PC-9 (cell line): ENCODE measurements at regions not wholly inside any gene's neighbourhood (a gene's known extent, or its start where the extent isn't known, plus 50 kb on each side); places are given as distances from the start of the nearest gene placed in this dataset.

Experiments used
- BruUV-seq: library from RNA; stranded (reverse); fragments of 400-500 nt; replicated peaks from 2 replicates; lab custom pipeline; 2021; lab: Mats Ljungman, UMichigan
- CTCF ChIA-PET: fragments of 300-600 bp; sonication (Branson Sonifier 250); formaldehyde crosslinking; loops from one replicate; lab custom pipeline; 2022; ENCODE audit warnings: antibody characterized with exemption; lab: Charles Lee
- POLR2A ChIA-PET: fragments of 300-600 bp; sonication (Branson Sonifier 250); formaldehyde crosslinking; loops from one replicate; lab custom pipeline; 2022; ENCODE audit warnings: antibody characterized with exemption; ENCODE audit not compliant: unreplicated experiment; lab: Charles Lee
- DNase-seq, 2 experiments: peaks; one replicate each; pipeline versions ENCODE4 v3.0.0 to v3.0.0-alpha.2; 2015 to 2022; ENCODE audit warnings: mixed read lengths in 1 of 2
- H2AFZ ChIP-seq: fragments of 200-600 bp; sonication (generic); 2 replicates; pipeline ENCODE4 v1.8.1; 2017; ENCODE audit warnings: antibody characterized with exemption
- H3F3A ChIP-seq: fragments of 200-600 bp; sonication (generic); 2 replicates; pipeline ENCODE4 v1.8.1; 2017; ENCODE audit warnings: antibody characterized with exemption, mild to moderate bottlenecking, low read depth; ENCODE audit not compliant: insufficient read depth
- H3K27ac ChIP-seq: fragments of 200-600 bp; sonication (generic); 2 replicates; pipeline ENCODE4 v1.6.1; 2016; ENCODE audit warnings: mixed run types
- H3K27me3 ChIP-seq: fragments of 200-600 bp; sonication (generic); 2 replicates; pipeline ENCODE4 v1.6.1; 2016; ENCODE audit warnings: low read depth, mixed run types; ENCODE audit not compliant: insufficient read depth
- H3K36me3 ChIP-seq: fragments of 200-600 bp; sonication (generic); 2 replicates; pipeline ENCODE4 v1.6.1; 2016; ENCODE audit warnings: low read depth, mixed run types
- H3K4me1 ChIP-seq: fragments of 200-600 bp; sonication (generic); replicated peaks from 2 replicates; pipeline ENCODE4 v1.6.1; 2016; ENCODE audit warnings: mixed run types; ENCODE audit not compliant: insufficient read depth
- H3K4me2 ChIP-seq: fragments of 200-600 bp; sonication (generic); 2 replicates; pipeline ENCODE4 v1.6.1; 2017; ENCODE audit warnings: mixed run types
- H3K4me3 ChIP-seq: fragments of 200-600 bp; sonication (generic); 2 replicates; pipeline ENCODE4 v1.6.1; 2016; ENCODE audit warnings: mixed run types
- H3K79me2 ChIP-seq: fragments of 200-600 bp; sonication (generic); 2 replicates; pipeline ENCODE4 v1.6.1; 2017; ENCODE audit warnings: low read depth, mixed run types
- H3K9me2 ChIP-seq: fragments of 200-600 bp; sonication (generic); 2 replicates; pipeline ENCODE4 v1.8.1; 2017; ENCODE audit warnings: mild to moderate bottlenecking; ENCODE audit not compliant: insufficient read depth
- H3K9me3 ChIP-seq: fragments of 200-600 bp; sonication (generic); 2 replicates; pipeline ENCODE4 v1.8.1; 2016; ENCODE audit warnings: low read depth; ENCODE audit not compliant: insufficient read depth
- H4K20me1 ChIP-seq: fragments of 200-600 bp; sonication (generic); 2 replicates; pipeline ENCODE4 v1.8.1; 2017; ENCODE audit not compliant: insufficient read depth
- EZH2 ChIP-seq: fragments of 200-600 bp; sonication (generic); IDR thresholded peaks from 2 replicates; pipeline ENCODE4 v1.8.0; 2017; ENCODE audit warnings: antibody characterized with exemption, low read depth
- intact Hi-C: fragments of 100-400 bp; cut with micrococcal nuclease; formaldehyde crosslinking; loops from one replicate; pipeline ENCODE4 v1.10.0; 2022; ENCODE audit not compliant: unreplicated experiment
- TF ChIP-seq, protein P1 (sequence below): fragments of 200-600 bp; sonication (generic); conservative IDR thresholded peaks from 2 replicates; pipeline ENCODE4 v1.6.1; 2017; ENCODE audit warnings: mixed run types, antibody characterized with exemption, mild to moderate bottlenecking, moderate library complexity

GRCh38 chr1:168875831-168876230 is 146.8 kb upstream of the DPT start:
- DNase-seq, result no peak
- CTCF ChIA-PET, result no interaction called here
- H4K20me1 ChIP-seq, result no peaks in the 10 kb centered on the region
- H3K36me3 ChIP-seq, result no peaks in the 10 kb centered on the region
- peaks cover 17% of the 10 kb centered on the region for H3F3A ChIP-seq
- TF ChIP-seq, protein P1, sequence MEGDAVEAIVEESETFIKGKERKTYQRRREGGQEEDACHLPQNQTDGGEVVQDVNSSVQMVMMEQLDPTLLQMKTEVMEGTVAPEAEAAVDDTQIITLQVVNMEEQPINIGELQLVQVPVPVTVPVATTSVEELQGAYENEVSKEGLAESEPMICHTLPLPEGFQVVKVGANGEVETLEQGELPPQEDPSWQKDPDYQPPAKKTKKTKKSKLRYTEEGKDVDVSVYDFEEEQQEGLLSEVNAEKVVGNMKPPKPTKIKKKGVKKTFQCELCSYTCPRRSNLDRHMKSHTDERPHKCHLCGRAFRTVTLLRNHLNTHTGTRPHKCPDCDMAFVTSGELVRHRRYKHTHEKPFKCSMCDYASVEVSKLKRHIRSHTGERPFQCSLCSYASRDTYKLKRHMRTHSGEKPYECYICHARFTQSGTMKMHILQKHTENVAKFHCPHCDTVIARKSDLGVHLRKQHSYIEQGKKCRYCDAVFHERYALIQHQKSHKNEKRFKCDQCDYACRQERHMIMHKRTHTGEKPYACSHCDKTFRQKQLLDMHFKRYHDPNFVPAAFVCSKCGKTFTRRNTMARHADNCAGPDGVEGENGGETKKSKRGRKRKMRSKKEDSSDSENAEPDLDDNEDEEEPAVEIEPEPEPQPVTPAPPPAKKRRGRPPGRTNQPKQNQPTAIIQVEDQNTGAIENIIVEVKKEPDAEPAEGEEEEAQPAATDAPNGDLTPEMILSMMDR, result no peak
- no peak for TF ChIP-seq EZH2
- no TSS peak for BruUV-seq
- no peak overlapping the region for H3K4me3 ChIP-seq
- no peaks in the 10 kb centered on the region; the same call in 1 of the 2 replicates for H3K9me3 ChIP-seq
- no peaks in the 10 kb centered on the region for H3K79me2 ChIP-seq
- peaks cover 18% of the 10 kb centered on the region for H3K4me1 ChIP-seq
- POLR2A ChIA-PET, result no interaction called here
- no peaks in the 10 kb centered on the region for H3K9me2 ChIP-seq
- no peaks in the 10 kb centered on the region for H3K27me3 ChIP-seq
- intact Hi-C loops, result no loop called here
- H2AFZ ChIP-seq, result no peak overlapping the region
- H3K4me2 ChIP-seq, result no peak overlapping the region
- H3K27ac ChIP-seq, result no peak overlapping the region

DNA sequence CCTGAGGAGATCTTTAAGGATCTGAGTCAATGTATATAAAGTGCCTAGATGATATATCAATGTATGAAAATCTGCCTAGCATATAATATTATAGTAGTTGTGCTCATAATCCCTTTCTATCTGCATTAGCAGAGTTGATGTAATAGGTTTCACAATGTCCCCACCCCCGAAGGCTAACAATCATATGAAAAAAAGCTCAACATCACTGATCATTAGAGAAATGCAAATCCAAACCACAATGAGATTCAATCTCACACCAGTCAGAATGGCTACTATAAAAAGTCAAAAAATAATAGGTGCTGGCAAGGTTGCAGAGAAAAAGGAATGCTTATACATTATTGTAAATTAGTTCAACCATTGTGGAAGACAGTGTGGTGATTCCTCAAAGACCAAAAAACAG is 147.8 kb upstream of the DPT start:
- H3K9me3 ChIP-seq, result no peaks in the 10 kb centered on the region
- H3F3A ChIP-seq, result peaks cover 21% of the 10 kb centered on the region
- no peak overlapping the region for H2AFZ ChIP-seq
- TF ChIP-seq, protein P1, result no peak
- TF ChIP-seq EZH2, result no peak
- no peaks in the 10 kb centered on the region for H3K79me2 ChIP-seq
- no peak for DNase-seq
- peaks cover 28% of the 10 kb centered on the region for H3K4me1 ChIP-seq
- H3K27me3 ChIP-seq, result no peaks in the 10 kb centered on the region
- H3K36me3 ChIP-seq, result no peaks in the 10 kb centered on the region
- no peak overlapping the region for H3K27ac ChIP-seq
- H3K9me2 ChIP-seq, result no peaks in the 10 kb centered on the region
- intact Hi-C loops, result no loop called here
- CTCF ChIA-PET, result no interaction called here
- POLR2A ChIA-PET, result no interaction called here
- no peak overlapping the region for H3K4me2 ChIP-seq
- no TSS peak for BruUV-seq
- H4K20me1 ChIP-seq, result no peaks in the 10 kb centered on the region
- H3K4me3 ChIP-seq, result no peak overlapping the region

- Histone ChIP-seq H3K4me2 (peak overlapping the region; percentile 76), H2AFZ (peak overlapping the region; percentile 69), H3K36me3 (no peaks in the 10 kb centered on the region), H3K27me3 (no peaks in the 10 kb centered on the region), H3F3A (peaks cover 21% of the 10 kb centered on the region), H3K27ac (peak overlapping the region; percentile 80), H4K20me1 (no peaks in the 10 kb centered on the region), H3K9me2 (no peaks in the 10 kb centered on the region), H3K4me3 (peak overlapping the region; percentile 44; the same call in 1 of the 2 replicates), H3K79me2 (no peaks in the 10 kb centered on the region), H3K9me3 (no peaks in the 10 kb centered on the region), H3K4me1 (peaks cover 32% of the 10 kb centered on the region)
- TF ChIP-seq, protein P1, result no peak
- TF ChIP-seq EZH2, result no peak
- DNase-seq, result peak; percentile 49 to 93
- intact Hi-C loops, result no loop called here
- POLR2A ChIA-PET, result interaction anchor here (0.6 to 0.9 kb wide), 2 partner anchors 27 to 177 kb away, joined by 4 to 5 read pairs; no protein-coding TSS in a partner anchor
- CTCF ChIA-PET, result interaction anchor here (0.7 to 1.0 kb wide), 2 partner anchors 17 to 277 kb away, joined by 3 to 7 read pairs; no protein-coding TSS in a partner anchor
- BruUV-seq, result no TSS peak
Measured at GRCh38 chr1:168879896-168880734, 151.1 kb upstream of the DPT start.
